Stimulated activated naive CD4-positive, alpha-beta T cell (primary cell): ENCODE measurements at regions not wholly inside any gene's neighbourhood (a gene's known extent, or its start where the extent isn't known, plus 50 kb on each side); places are given as distances from the start of the nearest gene placed in this dataset.

ENCODE experiments used
- DNase-seq, 6 experiments: peaks; one replicate each; lab custom pipeline; 2025; lab: John Stamatoyannopoulos, UW

DNA sequence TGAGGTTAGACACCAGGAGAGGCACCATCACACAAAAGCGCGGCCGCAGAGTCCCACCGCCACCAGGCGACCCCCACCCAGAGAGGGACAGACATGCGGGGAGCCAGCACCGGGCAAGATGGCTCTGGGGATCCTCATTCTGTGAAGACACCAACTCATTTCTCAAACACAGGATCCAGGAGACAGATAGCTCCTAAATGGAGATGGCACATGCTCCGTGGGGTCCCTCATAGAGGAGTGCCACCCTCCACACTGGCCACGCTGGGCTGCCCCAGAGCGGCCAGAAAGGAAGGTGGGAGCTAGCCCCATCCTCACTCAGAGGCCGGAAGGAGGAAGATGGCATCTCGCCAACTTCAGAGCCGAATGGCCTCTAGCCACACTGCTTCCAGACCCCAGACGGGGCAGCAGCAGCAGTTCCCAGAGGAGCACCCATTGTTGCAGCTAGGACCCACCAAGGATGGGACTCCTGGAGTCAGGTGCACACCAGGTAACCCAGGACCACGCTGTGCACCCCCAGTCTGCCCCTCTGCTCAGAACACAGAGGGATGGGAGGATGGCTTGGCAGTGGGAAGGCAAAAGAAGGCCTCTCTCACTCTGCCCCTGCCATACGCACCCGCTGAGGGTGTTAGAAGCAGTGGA lies 78.6 kb downstream of the ZIC5 start:
- DNase-seq = no peak

DNA sequence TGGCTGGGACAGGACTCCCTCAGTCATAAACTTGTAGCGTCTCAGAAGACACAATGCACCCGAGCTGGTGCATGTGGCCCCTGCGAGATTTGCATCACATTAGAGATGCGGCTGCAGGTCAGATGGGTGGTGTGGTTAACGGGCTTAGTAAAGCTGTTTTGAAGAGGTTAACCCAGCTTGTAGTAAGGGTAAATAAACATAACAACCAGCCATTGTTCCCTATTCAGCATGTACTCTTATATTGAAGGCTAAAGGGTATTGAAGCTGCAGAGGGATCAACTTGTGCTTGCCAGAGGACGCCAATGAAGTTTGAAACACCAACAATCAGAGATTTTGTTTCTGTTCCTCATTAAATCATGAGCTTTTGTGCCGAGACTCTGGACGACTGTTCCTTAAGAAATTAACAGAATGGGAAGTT lies 79.4 kb downstream of the ZIC5 start:
- no peak for DNase-seq

DNA sequence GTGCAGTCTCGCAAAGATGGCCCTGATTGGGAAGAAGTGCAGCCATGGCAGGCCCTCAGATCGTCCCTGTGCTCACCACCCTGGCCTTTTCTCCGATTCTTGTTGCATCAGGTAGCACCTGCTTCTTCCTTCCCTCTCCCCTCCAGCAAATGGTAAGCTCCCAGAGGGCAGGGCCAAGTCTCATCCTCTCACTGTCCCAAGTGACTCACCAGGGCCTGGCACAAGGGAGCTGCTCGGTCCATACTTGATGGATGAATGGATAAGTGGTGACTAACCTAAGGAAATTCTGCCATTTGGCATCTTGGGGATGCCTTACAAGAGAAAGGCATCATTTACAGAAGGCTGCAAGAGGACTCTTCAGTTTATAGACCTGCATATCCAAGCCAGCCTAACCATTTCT lies 84.9 kb downstream of the ZIC5 start:
- DNase-seq = no peak

DNA sequence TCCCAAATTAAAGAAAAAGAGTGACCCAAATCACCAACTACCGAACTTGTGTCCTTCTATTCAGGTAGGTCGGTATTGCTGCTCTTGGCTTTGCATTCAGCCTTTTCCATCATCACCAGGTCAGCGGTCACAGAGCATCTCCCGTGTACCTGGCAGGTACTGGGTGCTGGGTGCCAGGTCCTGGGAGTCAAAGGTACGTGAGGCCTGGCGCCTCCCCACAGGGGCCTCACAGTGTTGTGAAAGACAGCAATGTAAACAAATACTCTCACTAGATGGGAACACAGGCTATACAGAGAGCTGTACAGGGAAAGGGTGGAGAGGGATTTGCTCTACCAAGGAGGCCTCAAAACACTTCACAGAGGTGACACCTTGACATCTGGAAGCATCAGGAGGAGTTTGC lies 86.7 kb downstream of the ZIC5 start:
- no peak for DNase-seq

DNA sequence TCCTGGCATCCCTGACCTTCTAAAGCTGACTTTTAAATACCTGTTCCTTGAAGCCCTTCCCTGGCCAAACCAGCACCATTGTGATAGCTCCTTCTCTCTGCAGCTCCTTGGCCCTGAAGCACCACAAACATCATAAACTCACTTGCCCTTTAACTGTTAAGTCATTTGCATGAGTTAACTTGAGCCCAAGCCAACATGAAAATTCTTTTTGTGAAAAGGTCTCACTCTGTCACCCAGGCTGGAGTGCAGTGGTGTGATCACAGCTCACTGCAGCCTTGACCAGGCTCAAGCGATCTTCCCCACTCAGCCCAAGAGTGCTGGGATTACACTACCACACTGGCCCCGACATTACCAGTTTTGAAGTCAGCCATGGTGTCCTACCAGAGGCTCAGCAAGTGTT lies 87.8 kb downstream of the ZIC5 start:
- DNase-seq = no peak

DNA sequence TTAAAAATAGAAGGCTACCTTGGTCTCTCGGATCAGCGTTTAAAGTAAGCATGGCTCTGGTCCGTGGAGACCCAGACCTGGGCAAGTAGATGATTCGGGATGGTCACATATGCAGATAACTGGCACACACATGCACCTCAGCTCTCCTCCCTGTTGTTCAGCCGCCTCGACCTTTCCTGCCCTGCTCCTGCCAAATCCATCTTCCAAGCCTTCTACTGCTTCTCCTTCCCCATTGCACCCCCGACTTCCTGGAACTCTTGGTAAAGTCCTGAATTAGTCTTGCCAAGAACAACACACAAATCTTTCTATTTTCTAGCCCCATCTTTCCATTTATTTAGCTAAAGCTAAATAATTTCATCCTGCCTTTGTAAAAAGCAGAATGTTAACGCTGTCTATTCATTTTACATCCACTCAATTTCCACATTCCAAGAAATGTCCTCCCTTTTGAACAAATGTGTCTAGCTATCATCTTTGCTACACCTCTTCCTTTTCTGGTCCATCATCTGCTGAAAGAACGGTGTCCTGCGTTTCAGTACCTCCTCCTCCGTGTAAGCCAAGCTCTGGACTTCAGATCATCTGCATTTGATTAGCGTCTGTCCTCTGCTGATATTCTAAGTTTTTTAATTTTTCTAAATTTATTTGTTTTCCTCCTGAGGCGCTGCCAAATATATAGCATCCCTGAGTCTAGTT lies 92.5 kb downstream of the ZIC5 start:
- no peak for DNase-seq

DNA sequence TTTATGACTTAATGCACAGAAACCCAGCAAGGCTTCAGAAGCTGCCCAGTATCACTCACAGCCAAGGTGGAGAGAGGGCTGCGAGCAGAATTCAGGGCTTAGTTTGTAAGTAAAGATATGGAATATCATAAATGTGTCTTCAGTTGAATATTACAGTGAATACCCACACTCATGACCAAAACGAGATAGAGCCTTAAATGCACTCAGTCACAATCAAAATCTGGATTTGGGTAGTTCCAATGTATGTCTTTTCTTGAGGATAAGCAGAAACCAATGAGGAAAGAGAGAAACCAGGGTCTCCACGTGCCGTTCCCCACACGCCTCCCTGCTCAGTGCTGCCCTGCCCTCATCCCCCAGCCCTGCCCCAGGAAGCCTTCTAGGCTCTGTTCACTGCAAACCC lies 94.9 kb downstream of the ZIC5 start:
- DNase-seq = no peak

DNA sequence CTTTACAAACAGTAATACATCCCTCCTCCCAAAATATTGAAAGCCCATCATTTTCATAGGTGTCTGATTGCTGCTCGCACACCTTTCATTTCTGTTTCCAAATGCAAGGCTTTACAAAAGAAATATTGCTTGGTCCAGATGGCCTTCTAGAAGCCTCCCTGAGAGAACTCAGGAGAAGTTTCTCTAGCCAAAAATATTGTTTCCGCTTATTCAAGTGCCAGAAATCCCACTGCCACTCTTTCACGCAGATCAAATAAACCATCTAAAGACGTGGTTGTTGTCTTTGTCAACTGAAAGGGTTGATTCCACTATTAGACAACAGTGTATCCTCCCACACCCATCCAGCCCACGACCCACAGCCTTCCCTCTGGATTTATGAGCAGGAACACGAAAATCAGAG lies 96.2 kb downstream of the ZIC5 start:
- no peak for DNase-seq

DNA sequence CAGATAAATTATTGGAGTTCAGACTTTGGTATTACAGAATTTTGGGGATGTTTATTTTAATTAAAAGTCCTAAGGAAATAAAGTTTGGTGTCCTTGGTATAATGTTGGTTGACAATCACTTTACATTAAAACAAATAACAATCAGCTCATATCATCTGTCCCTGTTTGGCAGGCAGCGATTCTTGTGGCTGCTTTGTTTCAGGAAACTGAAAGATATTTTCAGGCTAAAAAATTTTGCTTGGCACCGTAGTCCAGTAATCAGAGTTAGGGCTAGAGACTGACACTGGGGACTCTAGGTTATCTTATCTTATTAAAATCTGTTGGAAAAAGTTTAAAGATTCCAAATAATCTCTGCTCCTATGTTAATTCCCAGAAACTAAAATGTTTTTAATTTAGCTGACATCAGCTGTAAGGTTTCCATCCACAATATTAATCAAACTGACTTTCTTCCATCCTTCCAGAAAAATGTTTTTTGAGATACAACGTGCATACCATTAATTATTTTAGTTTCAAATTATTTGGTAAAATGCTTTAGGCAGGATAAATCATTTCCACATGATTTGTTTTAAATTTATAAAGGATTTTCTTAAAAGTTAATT lies 97.6 kb downstream of the ZIC5 start:
- DNase-seq = no peak

DNA sequence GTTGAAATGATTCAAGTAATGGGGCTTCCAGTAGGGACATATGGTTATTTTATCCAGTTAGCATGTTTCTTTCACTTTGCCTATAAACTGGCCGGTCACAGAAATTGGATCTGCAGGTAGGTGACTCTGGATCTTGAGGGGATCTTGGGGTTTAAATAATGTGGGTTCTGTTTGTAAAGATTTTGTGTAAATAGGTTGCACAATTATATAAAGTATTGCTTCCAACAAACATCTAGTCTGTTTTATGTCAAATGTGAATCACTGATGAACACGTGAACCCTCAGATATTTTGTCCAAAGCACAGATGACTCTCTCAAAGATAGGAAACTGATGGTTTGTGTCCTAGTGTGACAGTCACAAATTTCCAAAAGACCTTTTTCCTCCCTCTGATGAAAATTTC lies 98.4 kb downstream of the ZIC5 start:
- DNase-seq = no peak

DNA sequence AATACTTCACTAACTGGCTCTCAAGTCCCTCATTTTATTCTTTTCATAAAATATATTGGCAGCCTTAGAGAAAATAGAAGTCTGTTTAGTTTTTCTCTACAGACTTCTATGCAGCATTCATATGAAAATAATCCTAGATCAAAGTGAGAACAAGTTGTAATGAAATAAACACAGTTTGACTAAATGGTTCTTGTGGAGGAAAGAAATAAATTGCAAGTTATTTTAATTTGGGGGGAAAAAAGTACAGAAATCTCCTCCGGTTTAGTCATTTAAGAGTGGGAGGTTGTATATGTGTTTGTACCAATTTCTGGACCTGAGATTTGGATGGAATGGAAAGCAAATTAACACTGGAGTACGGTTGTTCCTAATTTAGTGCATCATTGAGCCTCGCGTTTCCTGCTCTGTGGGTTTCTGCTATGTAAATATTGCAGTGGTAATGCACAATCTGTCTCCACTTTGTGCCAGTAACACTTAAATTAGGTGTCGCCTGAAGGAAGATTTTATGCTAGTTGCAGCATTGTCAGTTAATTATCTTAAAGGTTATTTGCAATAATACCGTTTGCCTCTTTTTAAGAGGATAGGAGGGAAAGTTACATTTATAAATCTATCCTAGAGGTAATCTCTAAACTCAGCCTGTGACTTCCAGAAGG lies 100.2 kb downstream of the ZIC5 start:
- no peak for DNase-seq

DNA sequence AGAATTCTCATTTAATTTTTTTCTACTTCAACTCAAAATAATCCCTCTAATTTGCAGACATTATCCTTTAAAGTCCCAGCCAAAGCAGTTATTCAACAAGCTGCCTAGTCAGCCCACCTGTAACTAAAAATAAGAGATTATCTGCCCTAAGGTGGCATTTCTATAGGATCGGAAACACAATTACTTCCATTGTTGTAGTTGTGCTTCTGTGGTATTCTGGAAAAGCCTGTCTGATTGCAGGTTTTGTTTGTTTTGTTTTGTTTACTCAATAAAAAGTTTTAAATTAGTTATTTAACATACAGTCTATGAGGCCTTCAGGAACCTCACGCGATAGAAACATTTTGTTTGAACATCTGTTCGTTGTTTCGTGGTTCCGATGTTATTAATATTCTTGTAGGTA lies 101.0 kb downstream of the ZIC5 start:
- DNase-seq = no peak

DNA sequence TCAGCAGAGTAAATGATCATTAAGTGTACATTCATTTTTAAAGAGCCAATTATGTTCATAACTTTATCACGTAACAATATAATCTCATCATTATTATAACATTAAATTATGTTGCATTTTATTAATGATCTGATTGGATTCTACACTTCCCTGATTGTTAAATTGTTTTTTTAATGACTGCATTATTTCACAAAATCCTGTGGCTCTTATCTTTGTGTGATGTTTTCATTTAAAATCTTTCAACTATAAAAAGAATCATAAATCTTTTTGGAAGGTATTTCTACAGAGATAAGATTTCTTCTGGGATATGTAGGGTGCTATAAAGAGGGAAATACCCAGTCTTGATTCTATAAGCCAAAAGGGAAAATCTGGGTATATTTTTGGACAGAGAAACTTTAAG lies 101.7 kb downstream of the ZIC5 start:
- DNase-seq = no peak

DNA sequence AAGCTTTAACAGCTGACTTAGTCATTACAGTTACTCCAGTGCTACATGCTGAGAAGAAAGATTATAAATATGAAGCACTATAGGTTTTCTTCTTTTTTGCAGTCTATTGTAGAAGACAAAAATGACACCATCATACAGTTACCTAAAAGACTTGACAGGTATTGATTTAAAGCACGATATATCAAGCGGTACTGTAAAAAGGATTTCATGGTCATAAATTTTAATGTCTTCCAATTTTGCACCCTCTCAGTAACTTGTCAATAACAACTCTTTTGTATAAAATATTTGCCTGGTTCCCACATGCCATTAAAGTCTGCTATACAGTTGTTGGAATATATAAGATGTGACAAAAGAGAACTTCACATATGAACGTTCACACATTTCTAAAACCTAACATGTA lies 102.8 kb downstream of the ZIC5 start:
- no peak for DNase-seq

DNA sequence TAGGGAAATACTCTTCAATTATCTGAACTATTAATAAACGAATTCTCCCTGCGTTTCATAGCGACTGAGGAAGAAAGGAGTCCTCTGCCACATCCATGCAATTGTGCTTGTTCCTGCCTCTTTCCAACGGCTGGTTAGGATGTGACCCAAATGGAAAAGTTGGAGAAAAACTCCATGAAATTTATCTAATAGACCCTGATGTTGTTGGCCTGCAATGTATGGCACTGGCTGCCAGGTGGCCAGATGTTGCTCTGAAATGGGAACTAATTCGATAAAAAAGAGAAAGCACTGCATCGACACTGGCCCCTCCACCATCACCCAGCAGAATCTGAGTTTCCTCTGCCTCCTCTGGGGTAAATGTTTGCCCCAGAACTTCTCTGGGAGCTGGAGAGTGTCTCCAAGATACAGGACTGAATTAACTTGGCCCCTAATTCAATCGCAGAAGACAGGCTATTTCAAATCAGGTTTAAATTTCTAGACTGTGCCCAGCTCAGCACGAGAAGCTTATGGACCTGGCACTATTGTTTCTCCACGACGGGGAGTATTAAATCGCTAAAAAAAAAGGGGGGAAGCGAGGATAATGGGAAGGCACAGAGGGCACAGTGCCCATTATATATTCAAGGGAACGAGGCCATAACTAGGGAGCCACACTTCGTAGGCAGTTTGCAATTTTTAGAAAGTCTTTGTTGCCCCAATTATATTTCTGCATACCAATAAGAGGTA lies 103.9 kb downstream of the ZIC5 start:
- no peak for DNase-seq

DNA sequence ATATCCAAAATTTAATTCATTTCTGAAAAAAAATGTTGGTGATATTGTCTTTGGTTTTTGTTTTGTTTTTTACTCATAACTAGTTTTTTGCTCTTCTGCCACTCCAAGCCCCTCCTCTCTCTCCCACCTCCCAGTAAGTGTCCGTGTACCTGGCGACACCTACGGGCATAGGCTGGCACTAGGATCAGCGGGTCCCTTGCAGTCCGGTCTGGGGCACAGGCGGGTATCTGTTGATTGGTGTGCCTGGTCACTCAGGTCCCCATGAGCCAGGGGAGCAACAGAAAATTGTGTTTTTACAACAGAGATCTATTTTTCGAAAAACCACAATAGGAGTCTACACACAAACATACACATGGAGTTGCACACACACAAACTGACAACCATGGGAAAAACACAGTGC lies 104.8 kb downstream of the ZIC5 start:
- DNase-seq = no peak

DNA sequence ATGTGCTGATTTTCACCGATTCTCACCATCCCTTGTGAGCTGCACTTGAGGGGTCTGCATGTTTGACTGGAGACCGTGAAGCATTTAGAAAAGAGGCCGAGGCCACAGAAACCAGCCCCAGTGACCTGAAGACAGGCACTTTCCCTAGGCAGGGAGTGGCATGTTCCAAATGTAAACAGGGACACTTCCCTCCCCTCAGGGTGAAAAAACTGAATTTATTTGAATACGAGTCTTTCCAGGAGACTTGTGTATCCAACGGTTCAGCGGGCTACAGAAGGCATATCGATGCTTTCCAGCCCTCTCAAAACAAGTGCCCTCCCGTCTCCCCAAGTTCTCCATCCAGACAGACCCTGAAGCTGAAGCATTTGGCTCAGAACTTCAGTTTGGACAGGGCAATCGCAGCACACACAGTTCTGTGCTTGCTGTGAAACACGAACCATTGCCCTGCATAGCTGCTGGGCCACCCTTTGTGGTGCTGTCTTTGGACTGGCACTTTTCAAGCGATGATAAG lies 106.1 kb downstream of the ZIC5 start:
- no peak for DNase-seq

DNA sequence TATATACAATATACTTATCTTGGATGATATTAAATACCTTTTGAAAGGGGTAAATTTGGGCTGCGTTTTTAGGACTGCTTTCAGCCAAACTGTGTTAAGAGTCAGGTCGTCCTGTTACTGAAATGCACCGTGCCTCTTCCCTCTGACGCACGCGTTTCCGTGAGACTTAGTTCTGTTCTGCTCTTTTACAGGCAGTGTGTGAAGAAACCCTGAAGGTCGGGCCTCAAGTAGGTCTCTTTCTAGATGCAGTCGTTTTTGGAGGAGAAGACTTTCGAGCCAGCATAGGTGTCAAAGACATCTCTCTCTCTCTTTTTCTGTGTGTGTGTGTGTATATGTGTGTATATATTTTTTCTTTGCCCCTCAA lies 107.0 kb downstream of the ZIC5 start:
- DNase-seq = no peak

DNA sequence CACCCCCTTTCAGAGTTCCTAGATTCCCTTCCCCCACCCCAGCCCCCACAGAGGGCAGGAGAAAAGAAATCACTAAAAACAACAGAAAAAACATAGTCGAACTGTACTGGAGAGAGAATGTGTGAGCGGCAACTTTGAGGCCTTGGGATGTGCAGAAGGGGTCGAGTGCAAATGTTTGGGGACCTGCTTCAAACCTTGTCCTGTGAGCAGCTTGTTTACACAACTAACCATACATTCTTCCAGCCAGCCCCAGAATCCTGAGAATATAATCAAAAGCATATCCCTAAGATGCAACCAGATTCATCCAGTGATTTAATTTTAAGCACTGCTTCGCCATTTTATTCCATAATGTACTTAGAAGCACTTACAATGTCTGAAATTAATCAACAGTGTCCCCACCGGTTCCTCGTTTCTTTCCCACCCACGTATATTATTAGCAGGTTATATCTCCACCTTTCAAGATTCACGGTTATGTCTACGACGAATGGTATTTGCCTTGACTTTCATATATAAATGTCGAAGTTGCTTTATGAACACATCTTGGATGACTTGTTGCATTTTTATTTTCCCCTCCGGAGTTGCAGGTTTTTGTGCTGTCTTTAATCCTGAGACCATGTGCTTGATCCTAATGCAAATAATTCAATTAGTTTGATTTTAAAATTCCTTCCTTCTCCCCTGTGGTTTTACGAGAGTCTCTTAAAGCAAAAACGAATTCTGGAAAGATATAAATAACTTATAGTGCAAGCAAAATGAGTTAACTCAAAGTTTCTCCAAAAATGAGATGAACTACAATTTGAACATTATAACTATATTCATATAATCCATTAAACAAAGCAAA lies 107.6 kb downstream of the ZIC5 start:
- no peak for DNase-seq

DNA sequence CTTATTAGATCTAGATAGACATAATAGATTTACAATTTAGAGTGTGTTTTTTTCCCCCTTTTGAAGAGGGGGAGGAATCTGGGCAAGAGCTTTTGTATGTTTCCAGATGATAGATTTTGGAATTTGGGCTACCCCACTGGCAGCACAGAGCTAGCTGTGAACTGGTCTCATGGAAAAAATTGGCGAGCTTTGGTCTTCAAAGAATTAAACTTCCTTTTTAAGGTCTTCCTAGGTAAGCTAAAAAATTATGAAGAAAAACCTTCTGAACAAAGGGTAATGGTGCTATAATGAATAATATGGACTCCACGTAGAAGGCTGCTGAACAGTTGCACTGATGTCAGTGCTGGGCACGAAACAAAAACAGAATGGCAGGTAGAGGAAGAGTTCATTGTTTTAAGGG lies 109.3 kb downstream of the ZIC5 start:
- DNase-seq = no peak

DNA sequence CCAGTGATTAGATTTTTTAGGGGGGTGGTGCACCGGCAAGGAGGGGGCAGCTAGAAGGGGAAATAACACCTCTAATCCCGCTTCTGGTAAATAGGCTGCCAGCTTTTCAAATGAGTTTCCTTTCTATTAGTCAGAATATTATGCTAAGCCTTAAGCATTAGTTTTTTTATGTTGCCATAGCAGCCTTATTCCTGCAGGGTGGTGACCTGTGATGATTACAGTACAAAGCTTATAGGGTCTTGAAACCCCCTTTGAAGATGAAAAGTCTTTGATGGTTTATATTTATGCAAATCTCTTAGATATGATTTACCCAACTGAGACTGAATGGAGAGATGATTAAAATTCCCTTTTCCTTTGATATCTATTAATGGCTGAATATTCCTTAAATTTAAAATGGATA lies 109.8 kb downstream of the ZIC5 start:
- no peak for DNase-seq

DNA sequence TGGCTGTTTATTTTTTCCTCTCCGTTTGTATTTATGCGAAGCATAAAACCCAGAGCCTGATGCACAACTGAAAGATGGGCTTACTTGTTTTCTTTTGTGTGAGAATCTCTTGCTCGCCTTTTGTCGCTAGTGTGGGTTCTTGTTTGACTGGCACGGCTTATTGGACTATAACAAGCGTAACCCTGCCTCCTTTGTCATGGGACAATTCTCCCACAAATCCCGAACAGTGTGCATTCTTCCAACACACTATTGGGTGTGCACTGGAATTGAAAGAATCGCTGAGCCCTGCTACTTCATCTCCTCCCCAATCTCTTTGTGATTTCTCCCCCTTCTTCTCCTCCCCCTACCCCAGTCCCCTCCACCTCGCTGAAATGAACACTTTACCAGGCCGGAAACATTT lies 110.8 kb downstream of the ZIC5 start:
- no peak for DNase-seq
